Liver (tissue), 3 donors: ENCODE measurements at regions not wholly inside any gene's neighbourhood (a gene's known extent, or its start where the extent isn't known, plus 50 kb on each side); places are given as distances from the start of the nearest gene placed in this dataset.

ENCODE experiments used
- ATF3 ChIP-seq: IDR thresholded peaks from 2 replicates; pipeline ENCODE4 v1.6.1; 2016; ENCODE audit warnings: antibody characterized with exemption
- CTCF ChIP-seq: fragments of 150-350 bp; IDR thresholded peaks from 2 replicates; pipeline ENCODE4 v1.5.1; 2017; ENCODE audit warnings: improper control_type of control experiment, low read depth, low read length; ENCODE audit not compliant: missing input control
- EGR1 ChIP-seq, 2 donors: IDR thresholded peaks; 2 replicates each; pipeline ENCODE4 v1.6.1; 2016 to 2018; ENCODE audit warnings: antibody characterized with exemption in 2 of 2, low read depth in 2 of 2
- FOXA2 ChIP-seq: IDR thresholded peaks from 2 replicates; pipeline ENCODE4 v1.6.1; 2016; ENCODE audit warnings: antibody characterized with exemption
- GABPA ChIP-seq, 2 donors: IDR thresholded peaks in 1 of 2; conservative IDR thresholded peaks in 1 of 2; 2 replicates each; pipeline ENCODE4 v1.6.1; 2016; ENCODE audit warnings: antibody characterized with exemption in 2 of 2, mild to moderate bottlenecking in 1 of 2, moderate library complexity in 1 of 2
- MAX ChIP-seq: IDR thresholded peaks from 2 replicates; pipeline ENCODE4 v1.6.1; 2016; ENCODE audit warnings: antibody characterized with exemption
- RAD21 ChIP-seq, 2 donors: IDR thresholded peaks; 2 replicates each; pipeline ENCODE4 v1.6.1; 2016; ENCODE audit warnings: antibody characterized with exemption in 2 of 2, mild to moderate bottlenecking in 2 of 2
- REST ChIP-seq: IDR thresholded peaks from 2 replicates; pipeline ENCODE4 v1.6.1; 2016; ENCODE audit warnings: antibody characterized with exemption, mild to moderate bottlenecking
- SP1 ChIP-seq: IDR thresholded peaks from 2 replicates; pipeline ENCODE4 v1.6.1; 2018; ENCODE audit warnings: antibody characterized with exemption, mild to moderate bottlenecking
- TAF1 ChIP-seq: conservative IDR thresholded peaks from 2 replicates; pipeline ENCODE4 v1.6.1; 2016; ENCODE audit warnings: antibody characterized with exemption, mild to moderate bottlenecking
- YY1 ChIP-seq: IDR thresholded peaks from 2 replicates; pipeline ENCODE4 v1.6.1; 2016; ENCODE audit warnings: antibody characterized with exemption, mild to moderate bottlenecking
- ZBTB33 ChIP-seq: IDR thresholded peaks from 2 replicates; pipeline ENCODE4 v1.6.1; 2016; ENCODE audit warnings: antibody characterized with exemption
- donor health status: healthy.
- donor health status: healthy.

DNA sequence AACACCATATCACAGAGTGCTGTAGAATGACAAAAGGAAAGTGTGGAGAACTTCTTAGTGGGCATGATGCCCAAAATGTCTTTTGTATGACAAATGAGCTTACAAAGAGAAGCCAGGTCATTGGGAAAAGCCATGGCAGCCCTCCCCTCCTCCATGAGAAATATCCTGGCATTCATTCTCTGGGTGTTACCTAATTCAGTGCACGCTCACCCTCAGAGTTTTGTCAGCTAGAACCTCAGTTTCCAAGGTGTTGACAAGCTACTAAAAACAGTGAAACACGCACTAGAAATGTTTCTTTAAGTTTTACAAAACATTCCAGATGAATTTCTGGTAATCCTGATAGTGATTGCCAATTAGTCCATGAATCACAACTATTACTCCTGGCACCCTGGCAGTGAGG is 105.4 kb upstream of the FSHB start:
- TF ChIP-seq SP1: no peak
- no peak for TF ChIP-seq CTCF
- TF ChIP-seq ZBTB33: no peak
- no peak for TF ChIP-seq REST
- no peak for TF ChIP-seq GABPA (IDR thresholded peaks at IDR 0.05 in 1 of 2, conservative IDR thresholded peaks at IDR 0.05 in 1 of 2)
- no peak for TF ChIP-seq ATF3
- no peak for TF ChIP-seq YY1
- TF ChIP-seq FOXA2: no peak
- TF ChIP-seq RAD21 (IDR thresholded peaks at IDR 0.05): no peak
- TF ChIP-seq MAX: no peak
- TF ChIP-seq EGR1 (IDR thresholded peaks at IDR 0.05; ENCODE audit: low read depth in 2 of 2): no peak
- TF ChIP-seq TAF1: no peak
